ENCODE measurements at regions not wholly inside any gene's neighbourhood (a gene's known extent, or its start where the extent isn't known, plus 50 kb on each side); places are given as distances from the start of the nearest gene placed in this dataset.

DNA sequence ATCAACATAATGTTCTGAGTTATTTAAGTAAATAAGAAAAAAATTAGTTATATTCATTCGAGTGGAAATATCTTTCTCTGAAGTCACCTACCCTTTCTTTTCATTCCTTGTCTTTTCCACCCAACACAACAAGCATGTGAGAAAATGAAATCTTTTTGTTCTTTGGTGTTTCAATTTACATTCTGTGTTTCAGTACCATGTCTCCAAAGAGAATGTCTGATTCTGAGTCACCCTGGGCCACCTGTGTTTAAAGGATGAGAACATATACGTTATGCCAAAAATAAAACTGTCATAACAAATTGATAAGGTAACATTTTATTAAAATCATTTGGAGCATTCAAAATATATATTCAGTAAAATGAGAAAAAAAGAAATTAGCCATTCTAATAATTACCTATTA, 470.8 kb downstream of the ZNF804A start:
- no peak for DNase-seq
- H3K4me3 ChIP-seq = no peak overlapping the region
- no peaks in the 10 kb centered on the region for H3K4me1 ChIP-seq
- no peak for TF ChIP-seq POLR2A (IDR thresholded peaks at IDR 0.05)
- no peak for TF ChIP-seq POLR2AphosphoS5 (IDR thresholded peaks at IDR 0.05)
- TF ChIP-seq, protein P1, sequence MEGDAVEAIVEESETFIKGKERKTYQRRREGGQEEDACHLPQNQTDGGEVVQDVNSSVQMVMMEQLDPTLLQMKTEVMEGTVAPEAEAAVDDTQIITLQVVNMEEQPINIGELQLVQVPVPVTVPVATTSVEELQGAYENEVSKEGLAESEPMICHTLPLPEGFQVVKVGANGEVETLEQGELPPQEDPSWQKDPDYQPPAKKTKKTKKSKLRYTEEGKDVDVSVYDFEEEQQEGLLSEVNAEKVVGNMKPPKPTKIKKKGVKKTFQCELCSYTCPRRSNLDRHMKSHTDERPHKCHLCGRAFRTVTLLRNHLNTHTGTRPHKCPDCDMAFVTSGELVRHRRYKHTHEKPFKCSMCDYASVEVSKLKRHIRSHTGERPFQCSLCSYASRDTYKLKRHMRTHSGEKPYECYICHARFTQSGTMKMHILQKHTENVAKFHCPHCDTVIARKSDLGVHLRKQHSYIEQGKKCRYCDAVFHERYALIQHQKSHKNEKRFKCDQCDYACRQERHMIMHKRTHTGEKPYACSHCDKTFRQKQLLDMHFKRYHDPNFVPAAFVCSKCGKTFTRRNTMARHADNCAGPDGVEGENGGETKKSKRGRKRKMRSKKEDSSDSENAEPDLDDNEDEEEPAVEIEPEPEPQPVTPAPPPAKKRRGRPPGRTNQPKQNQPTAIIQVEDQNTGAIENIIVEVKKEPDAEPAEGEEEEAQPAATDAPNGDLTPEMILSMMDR (IDR thresholded peaks at IDR 0.05) = no peak
- no peak for TF ChIP-seq EP300 (IDR thresholded peaks at IDR 0.05)
- H3K27ac ChIP-seq = no peak overlapping the region
- 51 to 77% methylated on average over 2 of the region's 2 CpGs for WGBS, 2 donors
- no peaks in the 10 kb centered on the region for H3K27me3 ChIP-seq
- H3K36me3 ChIP-seq = no peaks in the 10 kb centered on the region
- intact Hi-C loops (cut with DNase I) = no loop called here
- H3K9me3 ChIP-seq = peaks cover 0 to 2% (median 0%) of the 10 kb centered on the region in 4 donors

DNA sequence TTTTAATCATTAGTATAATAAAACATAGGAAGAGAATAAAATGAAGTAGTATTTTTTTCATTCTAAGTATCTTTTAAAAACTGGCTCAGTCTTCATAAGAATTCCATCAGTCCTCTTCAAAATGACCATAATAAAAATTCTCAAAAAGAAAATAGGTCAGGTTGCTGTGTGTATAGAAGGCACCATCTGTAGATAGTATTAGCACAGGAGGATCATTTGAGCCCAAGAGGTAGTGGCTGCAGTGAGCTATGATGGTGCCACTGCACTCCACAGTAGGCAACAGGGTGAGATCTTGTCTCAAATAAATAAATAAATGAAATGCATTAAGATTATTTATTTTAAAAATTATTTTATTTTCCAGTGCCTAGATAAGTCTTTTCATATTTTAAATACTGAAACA, 475.8 kb downstream of the ZNF804A start:
- H3K4me1 ChIP-seq = no peaks in the 10 kb centered on the region

GRCh38 chr2:185082749-185083148, 484.4 kb downstream of the ZNF804A start:
- WGBS, 2 donors = 86 to 91% methylated on average over 3 of the region's 3 CpGs
- no peaks in the 10 kb centered on the region for H3K9me3 ChIP-seq
- H3K36me3 ChIP-seq = no peaks in the 10 kb centered on the region
- TF ChIP-seq POLR2AphosphoS5 (IDR thresholded peaks at IDR 0.05) (no peak), POLR2A (IDR thresholded peaks at IDR 0.05) (no peak), EP300 (IDR thresholded peaks at IDR 0.05) (no peak)
- TF ChIP-seq, protein P1 (IDR thresholded peaks at IDR 0.05) = no peak
- H3K4me3 ChIP-seq = no peak overlapping the region
- H3K27ac ChIP-seq = no peak overlapping the region
- no peaks in the 10 kb centered on the region for H3K4me1 ChIP-seq
- intact Hi-C loops (cut with DNase I) = no loop called here
- DNase-seq = no peak
- H3K27me3 ChIP-seq = no peaks in the 10 kb centered on the region

More for the DNA sequence above, 475.8 kb downstream of the ZNF804A start:
- Histone ChIP-seq H3K4me3 (no peak overlapping the region), H3K9me3 (peaks cover 0 to 2% (median 0%) of the 10 kb centered on the region in 4 donors), H3K27ac (no peak overlapping the region), H3K27me3 (no peaks in the 10 kb centered on the region), H3K36me3 (no peaks in the 10 kb centered on the region)
- intact Hi-C loops (cut with DNase I) = no loop called here
- TF ChIP-seq POLR2A (IDR thresholded peaks at IDR 0.05) (no peak), POLR2AphosphoS5 (IDR thresholded peaks at IDR 0.05) (no peak), EP300 (IDR thresholded peaks at IDR 0.05) (no peak)
- TF ChIP-seq, protein P1 (IDR thresholded peaks at IDR 0.05) = no peak
- DNase-seq = no peak

GRCh38 chr2:185108588-185108987, 510.3 kb downstream of the ZNF804A start:
- no peaks in the 10 kb centered on the region for H3K27me3 ChIP-seq
- DNase-seq = no peak
- H3K36me3 ChIP-seq = no peaks in the 10 kb centered on the region
- H3K4me1 ChIP-seq = no peaks in the 10 kb centered on the region
- no peak overlapping the region for H3K27ac ChIP-seq
- H3K4me3 ChIP-seq = no peak overlapping the region
- H3K9me3 ChIP-seq = peaks cover 0 to 2% (median 0%) of the 10 kb centered on the region in 4 donors
- intact Hi-C loops (cut with DNase I) = no loop called here
- WGBS, 2 donors = 77 to 82% methylated on average over 2 of the region's 2 CpGs
- no peak for TF ChIP-seq EP300 (IDR thresholded peaks at IDR 0.05)
- TF ChIP-seq, protein P1 (IDR thresholded peaks at IDR 0.05) = no peak

GRCh38 chr2:185127412-185127811, 529.1 kb downstream of the ZNF804A start:
- WGBS, 2 donors = 88 to 90% methylated on average over 1 of the region's 1 CpG
- Histone ChIP-seq H3K4me3 (no peak overlapping the region), H3K9me3 (no peaks in the 10 kb centered on the region), H3K27ac (no peak overlapping the region), H3K4me1 (no peaks in the 10 kb centered on the region), H3K27me3 (no peaks in the 10 kb centered on the region), H3K36me3 (no peaks in the 10 kb centered on the region)
- TF ChIP-seq EP300 (IDR thresholded peaks at IDR 0.05) (no peak), POLR2A (IDR thresholded peaks at IDR 0.05) (no peak), POLR2AphosphoS5 (IDR thresholded peaks at IDR 0.05) (no peak)
- TF ChIP-seq, protein P1 (IDR thresholded peaks at IDR 0.05) = no peak
- intact Hi-C loops (cut with DNase I) = no loop called here
- DNase-seq = no peak
